ENCODE measurements at regions not wholly inside any gene's neighbourhood (a gene's known extent, or its start where the extent isn't known, plus 50 kb on each side); places are given as distances from the start of the nearest gene placed in this dataset.

- TF ChIP-seq, protein P1, sequence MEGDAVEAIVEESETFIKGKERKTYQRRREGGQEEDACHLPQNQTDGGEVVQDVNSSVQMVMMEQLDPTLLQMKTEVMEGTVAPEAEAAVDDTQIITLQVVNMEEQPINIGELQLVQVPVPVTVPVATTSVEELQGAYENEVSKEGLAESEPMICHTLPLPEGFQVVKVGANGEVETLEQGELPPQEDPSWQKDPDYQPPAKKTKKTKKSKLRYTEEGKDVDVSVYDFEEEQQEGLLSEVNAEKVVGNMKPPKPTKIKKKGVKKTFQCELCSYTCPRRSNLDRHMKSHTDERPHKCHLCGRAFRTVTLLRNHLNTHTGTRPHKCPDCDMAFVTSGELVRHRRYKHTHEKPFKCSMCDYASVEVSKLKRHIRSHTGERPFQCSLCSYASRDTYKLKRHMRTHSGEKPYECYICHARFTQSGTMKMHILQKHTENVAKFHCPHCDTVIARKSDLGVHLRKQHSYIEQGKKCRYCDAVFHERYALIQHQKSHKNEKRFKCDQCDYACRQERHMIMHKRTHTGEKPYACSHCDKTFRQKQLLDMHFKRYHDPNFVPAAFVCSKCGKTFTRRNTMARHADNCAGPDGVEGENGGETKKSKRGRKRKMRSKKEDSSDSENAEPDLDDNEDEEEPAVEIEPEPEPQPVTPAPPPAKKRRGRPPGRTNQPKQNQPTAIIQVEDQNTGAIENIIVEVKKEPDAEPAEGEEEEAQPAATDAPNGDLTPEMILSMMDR (conservative IDR thresholded peaks at IDR 0.05), result no peak
- Histone ChIP-seq H3K9ac (ENCODE audit: extremely low read depth, low read length, poor library complexity, severe bottlenecking) (no peak overlapping the region), H3K4me3 (ENCODE audit: low read length) (no peak overlapping the region), H3K27me3 (ENCODE audit: control insufficient read depth, insufficient read depth, low read length, poor library complexity, severe bottlenecking) (no peaks in the 10 kb centered on the region), H3K36me3 (ENCODE audit: control insufficient read depth, insufficient read depth, low read length) (no peaks in the 10 kb centered on the region), H3K4me1 (ENCODE audit: control insufficient read depth, insufficient read depth, low read length) (no peaks in the 10 kb centered on the region), H3K27ac (ENCODE audit: low read depth, low read length) (no peak overlapping the region), H3K9me3 (ENCODE audit: control insufficient read depth, low read length) (no peaks in the 10 kb centered on the region)
- no peak overlapping the region for H3K4me3 Mint-ChIP-seq
- no peaks in the 10 kb centered on the region for H3K4me1 Mint-ChIP-seq
- WGBS, 2 experiments (ENCODE audit: insufficient coverage in 1 of 2, insufficient read length in 1 of 2), result 83% methylated on average over 2 of the region's 2 CpGs; no CpG with 5 or more reads in 1 of the 2 experiments
- no peak overlapping the region for H3K27ac Mint-ChIP-seq
- H3K9me3 Mint-ChIP-seq, result no peaks in the 10 kb centered on the region
- peaks cover 9% of the 10 kb centered on the region for H3K27me3 Mint-ChIP-seq (ENCODE audit: insufficient read depth)
- no peak for DNase-seq
- no peaks in the 10 kb centered on the region for H3K36me3 Mint-ChIP-seq (ENCODE audit: low read depth)
These were observed 182.9 kb downstream of the FOXG1 start for GRCh38 chr14:28949503-28949902.

GRCh38 chr14:28952161-28952560 is 185.6 kb downstream of the FOXG1 start:
- no peaks in the 10 kb centered on the region for H3K4me1 ChIP-seq (ENCODE audit: control insufficient read depth, insufficient read depth, low read length)
- no peak for DNase-seq
- TF ChIP-seq, protein P1 (conservative IDR thresholded peaks at IDR 0.05), result no peak
- H3K4me1 Mint-ChIP-seq, result no peaks in the 10 kb centered on the region
- H3K36me3 ChIP-seq (ENCODE audit: control insufficient read depth, insufficient read depth, low read length), result no peaks in the 10 kb centered on the region
- H3K9me3 ChIP-seq (ENCODE audit: control insufficient read depth, low read length), result no peaks in the 10 kb centered on the region
- H3K4me3 Mint-ChIP-seq, result no peak overlapping the region
- no peak overlapping the region for H3K27ac Mint-ChIP-seq
- peaks cover 9% of the 10 kb centered on the region for H3K27me3 Mint-ChIP-seq (ENCODE audit: insufficient read depth)
- H3K4me3 ChIP-seq (ENCODE audit: low read length), result no peak overlapping the region
- WGBS, 2 experiments (ENCODE audit: insufficient coverage in 1 of 2, insufficient read length in 1 of 2), result 83% methylated on average over 1 of the region's 1 CpG; no CpG with 5 or more reads in 1 of the 2 experiments
- H3K9ac ChIP-seq (ENCODE audit: extremely low read depth, low read length, poor library complexity, severe bottlenecking), result no peak overlapping the region
- no peak overlapping the region for H3K27ac ChIP-seq (ENCODE audit: low read depth, low read length)
- H3K27me3 ChIP-seq (ENCODE audit: control insufficient read depth, insufficient read depth, low read length, poor library complexity, severe bottlenecking), result no peaks in the 10 kb centered on the region
- H3K9me3 Mint-ChIP-seq, result peaks cover 2% of the 10 kb centered on the region
- no peaks in the 10 kb centered on the region for H3K36me3 Mint-ChIP-seq (ENCODE audit: low read depth)

- Histone ChIP-seq H3K27ac (ENCODE audit: low read depth, low read length) (no peak overlapping the region), H3K27me3 (ENCODE audit: control insufficient read depth, insufficient read depth, low read length, poor library complexity, severe bottlenecking) (no peaks in the 10 kb centered on the region), H3K9ac (ENCODE audit: extremely low read depth, low read length, poor library complexity, severe bottlenecking) (no peak overlapping the region), H3K36me3 (ENCODE audit: control insufficient read depth, insufficient read depth, low read length) (no peaks in the 10 kb centered on the region), H3K4me3 (ENCODE audit: low read length) (no peak overlapping the region), H3K9me3 (ENCODE audit: control insufficient read depth, low read length) (no peaks in the 10 kb centered on the region), H3K4me1 (ENCODE audit: control insufficient read depth, insufficient read depth, low read length) (no peaks in the 10 kb centered on the region)
- Mint-ChIP-seq H3K27me3 (ENCODE audit: insufficient read depth) (peaks cover 11% of the 10 kb centered on the region), H3K9me3 (peaks cover 2% of the 10 kb centered on the region), H3K4me1 (no peaks in the 10 kb centered on the region), H3K27ac (no peak overlapping the region), H3K4me3 (no peak overlapping the region), H3K36me3 (ENCODE audit: low read depth) (no peaks in the 10 kb centered on the region)
- TF ChIP-seq, protein P1 (conservative IDR thresholded peaks at IDR 0.05), result no peak
- DNase-seq, result no peak
These were observed 186.1 kb downstream of the FOXG1 start for GRCh38 chr14:28952666-28953065.
